CD4-positive, alpha-beta T cell (primary cell): ENCODE measurements at regions not wholly inside any gene's neighbourhood (a gene's known extent, or its start where the extent isn't known, plus 50 kb on each side); places are given as distances from the start of the nearest gene placed in this dataset.

Experiments used
- ATAC-seq: fragments of 200-7000 bp; cut with Tn5 transposase; one replicate; pipeline ENCODE4 v1.10.0; 2022; ENCODE audit warnings: mild to moderate bottlenecking; ENCODE audit not compliant: poor library complexity
- CTCF ChIA-PET: fragments of 350-600 bp; sonication (Branson Sonifier 250); formaldehyde crosslinking; loops from one replicate; lab custom pipeline; 2021; ENCODE audit warnings: antibody characterized with exemption, inconsistent platforms; lab: Charles Lee
- POLR2A ChIA-PET: fragments of 350-600 bp; sonication (Branson Sonifier 250); formaldehyde crosslinking; loops from one replicate; lab custom pipeline; 2021; ENCODE audit warnings: antibody characterized with exemption, inconsistent platforms; lab: Charles Lee
- DNase-seq, 14 experiments: peaks; one replicate each; pipeline ENCODE4 v3.0.0-alpha.2; 2013 to 2020; ENCODE audit warnings: mixed read lengths in 2 of 14
- H3K27ac ChIP-seq, 2 donors: one replicate each; pipeline versions ENCODE4 v1.5.1 to v1.7.0; 2013; ENCODE audit warnings: low read length in 2 of 2, low read depth in 1 of 2, mild to moderate bottlenecking in 1 of 2
- H3K27me3 ChIP-seq, 2 experiments: 1 replicate in 1 of 2; 2 replicates in 1 of 2; pipeline versions ENCODE4 v1.6.1 to v1.7.0; 2013; ENCODE audit warnings: low read length in 2 of 2, control low read depth in 1 of 2, mild to moderate bottlenecking in 1 of 2, moderate library complexity in 1 of 2; ENCODE audit not compliant: insufficient read depth in 2 of 2, control insufficient read depth in 1 of 2
- H3K36me3 ChIP-seq: one replicate; pipeline ENCODE4 v1.6.1; 2013; ENCODE audit warnings: low read length, control low read depth; ENCODE audit not compliant: insufficient read depth
- H3K4me1 ChIP-seq: one replicate; pipeline ENCODE4 v1.6.1; 2013; ENCODE audit warnings: low read length, control low read depth; ENCODE audit not compliant: insufficient read depth
- H3K4me3 ChIP-seq: one replicate; pipeline ENCODE4 v1.5.1; 2013; ENCODE audit warnings: mild to moderate bottlenecking, low read length, moderate library complexity
- H3K9me3 ChIP-seq, 2 experiments: 1 replicate in 1 of 2; 2 replicates in 1 of 2; pipeline versions ENCODE4 v1.6.1 to v1.7.0; 2013; ENCODE audit warnings: low read length in 2 of 2, mild to moderate bottlenecking in 2 of 2, control low read depth in 1 of 2, moderate library complexity in 1 of 2; ENCODE audit not compliant: control insufficient read depth in 1 of 2, insufficient read depth in 1 of 2
- H3K27ac Mint-ChIP-seq: one replicate; pipeline ENCODE4 v1.8.0; 2020; ENCODE audit warnings: mixed read lengths
- H3K27me3 Mint-ChIP-seq: one replicate; pipeline ENCODE4 v1.8.0; 2021; ENCODE audit warnings: mixed read lengths
- H3K36me3 Mint-ChIP-seq: one replicate; pipeline ENCODE4 v1.8.0; 2021; ENCODE audit warnings: low read depth, mixed read lengths
- H3K4me1 Mint-ChIP-seq: one replicate; pipeline ENCODE4 v1.8.0; 2021; ENCODE audit warnings: low read depth, mixed read lengths
- H3K4me3 Mint-ChIP-seq: one replicate; pipeline ENCODE4 v1.8.0; 2020; ENCODE audit warnings: mild to moderate bottlenecking, mixed read lengths
- H3K9me3 Mint-ChIP-seq: one replicate; pipeline ENCODE4 v1.8.0; 2020; ENCODE audit warnings: mixed read lengths
- intact Hi-C, 2 experiments: fragments of 100-400 bp; cut with DNase I in 1 of 2; cut with micrococcal nuclease in 1 of 2; formaldehyde crosslinking; loops; one replicate each; pipeline versions ENCODE4 v1.15.1 to v1.9.0; 2023 to 2025; cut with DNase I, micrococcal nuclease
- TF ChIP-seq, protein P1 (sequence below): fragments of 200-600 bp; IDR thresholded peaks from one replicate; pipeline ENCODE4 v1.8.0; 2022; ENCODE audit warnings: antibody characterized with exemption, mild to moderate bottlenecking

DNA sequence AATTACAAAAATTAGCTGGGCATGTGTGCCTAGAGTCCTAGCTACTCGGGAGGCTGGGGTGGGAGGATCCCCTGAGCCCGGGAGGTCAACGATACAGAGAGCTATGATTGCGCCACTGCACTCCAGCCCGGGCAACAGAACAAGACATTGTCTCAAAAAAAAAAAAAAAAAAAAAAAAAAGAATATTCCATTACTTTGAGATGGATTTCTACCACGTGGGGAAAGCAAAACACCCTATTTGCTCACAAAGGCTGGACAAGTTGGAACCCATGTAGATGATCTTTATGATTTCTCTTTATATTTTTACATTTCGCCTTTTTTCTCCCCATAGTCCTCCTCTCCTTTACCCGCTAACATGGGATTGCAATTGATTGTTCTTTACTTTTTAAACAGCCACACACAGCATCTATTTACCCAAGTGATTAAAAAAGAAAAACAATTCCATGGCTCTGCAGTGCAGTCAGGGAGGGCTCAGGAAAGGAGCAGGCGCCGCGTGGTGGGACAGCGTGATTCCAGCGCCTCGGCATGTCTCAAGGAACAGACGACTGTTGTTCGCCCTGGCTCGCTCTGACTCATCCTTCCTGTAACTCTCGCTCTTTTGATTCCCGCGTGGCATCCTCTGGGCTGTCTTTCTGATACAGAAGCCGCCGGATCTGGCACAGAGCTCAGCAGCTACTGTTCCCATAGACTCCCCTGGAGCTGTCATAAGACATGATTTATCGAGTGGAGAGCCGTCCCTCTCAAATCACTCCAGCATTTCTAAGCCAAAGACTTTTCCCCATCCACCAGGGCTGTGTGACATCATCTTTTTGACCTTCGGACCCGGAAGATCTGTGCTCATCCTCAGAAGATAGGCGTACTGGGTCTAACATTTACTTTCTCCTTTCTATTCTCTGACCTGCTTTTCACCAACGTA lies 230.4 kb upstream of the AGAP1 start:
- ATAC-seq (no peak), DNase-seq (no peak)
- CTCF ChIA-PET: interaction anchor here (0.7 to 1.2 kb wide), 3 partner anchors 18 to 60 kb away, joined by 3 to 4 read pairs (median 3); no protein-coding TSS in a partner anchor
- no peaks in the 10 kb centered on the region for H3K4me1 Mint-ChIP-seq
- Histone ChIP-seq H3K4me1 (no peaks in the 10 kb centered on the region), H3K9me3 (peaks cover 0 to 9% of the 10 kb centered on the region in 2 experiments), H3K27me3 (peaks cover 16 to 24% of the 10 kb centered on the region in 2 experiments), H3K36me3 (no peaks in the 10 kb centered on the region), H3K4me3 (no peak overlapping the region), H3K27ac (no peak overlapping the region)
- no peak overlapping the region for H3K27ac Mint-ChIP-seq
- POLR2A ChIA-PET: no interaction called here
- intact Hi-C loops: no loop called here
- no peaks in the 10 kb centered on the region for H3K36me3 Mint-ChIP-seq
- no peak overlapping the region for H3K4me3 Mint-ChIP-seq
- peaks cover 54% of the 10 kb centered on the region for H3K27me3 Mint-ChIP-seq
- no peaks in the 10 kb centered on the region for H3K9me3 Mint-ChIP-seq
- TF ChIP-seq, protein P1, sequence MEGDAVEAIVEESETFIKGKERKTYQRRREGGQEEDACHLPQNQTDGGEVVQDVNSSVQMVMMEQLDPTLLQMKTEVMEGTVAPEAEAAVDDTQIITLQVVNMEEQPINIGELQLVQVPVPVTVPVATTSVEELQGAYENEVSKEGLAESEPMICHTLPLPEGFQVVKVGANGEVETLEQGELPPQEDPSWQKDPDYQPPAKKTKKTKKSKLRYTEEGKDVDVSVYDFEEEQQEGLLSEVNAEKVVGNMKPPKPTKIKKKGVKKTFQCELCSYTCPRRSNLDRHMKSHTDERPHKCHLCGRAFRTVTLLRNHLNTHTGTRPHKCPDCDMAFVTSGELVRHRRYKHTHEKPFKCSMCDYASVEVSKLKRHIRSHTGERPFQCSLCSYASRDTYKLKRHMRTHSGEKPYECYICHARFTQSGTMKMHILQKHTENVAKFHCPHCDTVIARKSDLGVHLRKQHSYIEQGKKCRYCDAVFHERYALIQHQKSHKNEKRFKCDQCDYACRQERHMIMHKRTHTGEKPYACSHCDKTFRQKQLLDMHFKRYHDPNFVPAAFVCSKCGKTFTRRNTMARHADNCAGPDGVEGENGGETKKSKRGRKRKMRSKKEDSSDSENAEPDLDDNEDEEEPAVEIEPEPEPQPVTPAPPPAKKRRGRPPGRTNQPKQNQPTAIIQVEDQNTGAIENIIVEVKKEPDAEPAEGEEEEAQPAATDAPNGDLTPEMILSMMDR: no peak

DNA sequence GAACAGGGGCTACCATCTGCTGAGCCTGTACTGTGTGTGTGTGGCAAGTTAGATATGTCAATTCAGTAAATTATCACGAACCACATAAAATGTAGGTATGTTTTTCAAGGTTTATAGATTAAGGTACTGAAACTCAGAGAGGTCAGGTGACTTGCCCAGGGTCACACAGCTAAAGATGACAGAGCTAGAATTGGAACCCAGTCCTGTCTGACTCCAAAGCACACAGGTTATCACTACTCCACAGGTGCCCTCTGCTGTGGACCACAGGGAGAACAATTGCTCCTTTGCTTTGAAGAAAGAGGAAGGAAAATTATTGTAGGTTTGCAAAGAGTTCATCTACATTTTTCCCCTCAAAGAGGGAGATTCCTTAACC lies 229.7 kb upstream of the AGAP1 start:
- peaks cover 0 to 9% of the 10 kb centered on the region in 2 experiments for H3K9me3 ChIP-seq
- H3K27ac ChIP-seq: no peak overlapping the region
- Mint-ChIP-seq H3K27me3 (peaks cover 58% of the 10 kb centered on the region), H3K36me3 (no peaks in the 10 kb centered on the region), H3K4me3 (no peak overlapping the region), H3K4me1 (no peaks in the 10 kb centered on the region), H3K27ac (no peak overlapping the region), H3K9me3 (no peaks in the 10 kb centered on the region)
- no peak for ATAC-seq
- ChIA-PET CTCF (interaction anchor here (1.2 kb wide), 1 partner anchor 19 kb away, joined by 3 read pairs; no protein-coding TSS in a partner anchor), POLR2A (no interaction called here)
- intact Hi-C loops: no loop called here
- TF ChIP-seq, protein P1: no peak
- peaks cover 18 to 24% of the 10 kb centered on the region in 2 experiments for H3K27me3 ChIP-seq
- H3K36me3 ChIP-seq: no peaks in the 10 kb centered on the region
- H3K4me3 ChIP-seq: no peak overlapping the region
- DNase-seq: no peak
- H3K4me1 ChIP-seq: no peaks in the 10 kb centered on the region

DNA sequence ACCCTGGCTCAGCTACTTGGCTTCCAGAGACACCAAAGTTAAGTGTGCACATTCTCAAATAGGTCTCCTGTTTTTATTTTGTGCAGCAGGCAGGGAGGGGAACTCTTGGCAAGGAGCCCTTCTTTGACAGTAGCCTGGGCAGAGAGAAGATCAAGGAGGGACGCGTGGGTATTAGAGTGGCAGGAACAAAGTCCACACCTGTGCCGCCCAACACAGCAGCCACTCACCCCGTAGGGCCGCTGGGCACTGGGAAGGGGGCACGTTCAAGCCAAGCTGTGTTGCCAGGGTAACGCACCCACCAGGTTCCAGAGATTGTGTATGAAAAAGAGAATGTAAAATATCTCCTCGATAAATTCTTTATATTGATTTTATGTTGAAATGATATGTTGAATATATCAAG lies 229.3 kb upstream of the AGAP1 start:
- Mint-ChIP-seq H3K27me3 (peaks cover 58% of the 10 kb centered on the region), H3K4me1 (no peaks in the 10 kb centered on the region), H3K36me3 (no peaks in the 10 kb centered on the region), H3K4me3 (no peak overlapping the region), H3K9me3 (no peaks in the 10 kb centered on the region), H3K27ac (no peak overlapping the region)
- H3K27me3 ChIP-seq: peaks cover 19 to 24% of the 10 kb centered on the region in 2 experiments
- H3K9me3 ChIP-seq: peaks cover 0 to 9% of the 10 kb centered on the region in 2 experiments
- H3K4me1 ChIP-seq: no peaks in the 10 kb centered on the region
- DNase-seq: no peak
- H3K4me3 ChIP-seq: no peak overlapping the region
- TF ChIP-seq, protein P1: no peak
- no peak overlapping the region for H3K27ac ChIP-seq
- POLR2A ChIA-PET: no interaction called here
- ATAC-seq: no peak
- intact Hi-C loops: no loop called here
- CTCF ChIA-PET: interaction anchor here (1.2 kb wide), 1 partner anchor 19 kb away, joined by 3 read pairs; no protein-coding TSS in a partner anchor
- H3K36me3 ChIP-seq: no peaks in the 10 kb centered on the region
